Retinal pigment epithelial cell (primary cell): ENCODE measurements at regions not wholly inside any gene's neighbourhood (a gene's known extent, or its start where the extent isn't known, plus 50 kb on each side); places are given as distances from the start of the nearest gene placed in this dataset.
"Not testable (repeated sequence)": the region's sequence is repeated elsewhere in the genome, so short reads cannot be mapped to it uniquely, and the experiment has no call there.

Experiments
- DNase-seq: peaks from one replicate; pipeline ENCODE4 v3.0.0-alpha.2; 2010; ENCODE audit warnings: low read depth
- H3K4me3 ChIP-seq: 2 replicates; pipeline ENCODE4 v1.5.1; 2011; ENCODE audit warnings: mild to moderate bottlenecking, low read length, control low read depth, moderate library complexity
- TF ChIP-seq, protein P1 (sequence below): conservative IDR thresholded peaks from 2 replicates; pipeline ENCODE4 v1.5.1; 2011; ENCODE audit warnings: low read depth, low read length, control low read depth, inconsistent platforms

DNA sequence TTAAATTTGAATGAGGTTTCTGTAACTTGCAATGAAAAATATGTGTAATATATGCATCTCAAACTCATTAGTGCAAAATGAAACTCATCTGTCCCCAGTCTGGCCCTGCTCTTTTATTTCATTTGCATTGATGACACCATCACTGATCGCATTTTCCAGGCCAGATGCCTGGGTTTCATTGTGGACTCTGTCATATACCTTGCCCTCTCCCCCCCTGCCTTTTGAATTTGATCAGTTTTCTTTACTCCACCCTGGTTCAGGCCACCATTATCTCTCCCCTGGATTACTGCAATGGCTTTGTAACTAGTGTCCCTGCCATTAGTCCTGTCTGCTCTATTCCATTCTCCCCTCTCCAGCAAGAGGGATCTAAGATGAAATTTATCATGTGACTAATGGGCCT lies 360.6 kb upstream of the C11orf87 start:
- DNase-seq: no peak
- no peak overlapping the region for H3K4me3 ChIP-seq
- TF ChIP-seq, protein P1, sequence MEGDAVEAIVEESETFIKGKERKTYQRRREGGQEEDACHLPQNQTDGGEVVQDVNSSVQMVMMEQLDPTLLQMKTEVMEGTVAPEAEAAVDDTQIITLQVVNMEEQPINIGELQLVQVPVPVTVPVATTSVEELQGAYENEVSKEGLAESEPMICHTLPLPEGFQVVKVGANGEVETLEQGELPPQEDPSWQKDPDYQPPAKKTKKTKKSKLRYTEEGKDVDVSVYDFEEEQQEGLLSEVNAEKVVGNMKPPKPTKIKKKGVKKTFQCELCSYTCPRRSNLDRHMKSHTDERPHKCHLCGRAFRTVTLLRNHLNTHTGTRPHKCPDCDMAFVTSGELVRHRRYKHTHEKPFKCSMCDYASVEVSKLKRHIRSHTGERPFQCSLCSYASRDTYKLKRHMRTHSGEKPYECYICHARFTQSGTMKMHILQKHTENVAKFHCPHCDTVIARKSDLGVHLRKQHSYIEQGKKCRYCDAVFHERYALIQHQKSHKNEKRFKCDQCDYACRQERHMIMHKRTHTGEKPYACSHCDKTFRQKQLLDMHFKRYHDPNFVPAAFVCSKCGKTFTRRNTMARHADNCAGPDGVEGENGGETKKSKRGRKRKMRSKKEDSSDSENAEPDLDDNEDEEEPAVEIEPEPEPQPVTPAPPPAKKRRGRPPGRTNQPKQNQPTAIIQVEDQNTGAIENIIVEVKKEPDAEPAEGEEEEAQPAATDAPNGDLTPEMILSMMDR: no peak

DNA sequence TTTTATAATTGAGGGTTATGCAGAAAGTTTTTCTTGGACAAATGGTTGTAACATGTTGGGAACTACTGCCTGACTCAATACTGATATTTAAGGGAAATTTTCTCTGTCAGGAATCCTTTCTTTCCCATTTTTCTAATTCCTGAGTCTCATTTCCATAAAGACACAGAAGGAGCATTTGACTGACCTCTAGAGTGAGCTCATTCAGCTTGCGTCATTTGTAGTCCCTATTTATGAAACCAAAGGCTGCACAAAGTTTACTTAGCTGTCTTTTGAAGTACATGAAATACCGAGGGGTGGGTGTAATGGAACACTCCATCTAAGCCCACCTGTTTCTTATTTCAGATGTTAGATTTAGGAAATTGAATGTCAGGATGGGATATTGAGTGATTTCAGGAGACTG lies 359.5 kb upstream of the C11orf87 start:
- H3K4me3 ChIP-seq: no peak overlapping the region
- no peak for DNase-seq
- TF ChIP-seq, protein P1: no peak

DNA sequence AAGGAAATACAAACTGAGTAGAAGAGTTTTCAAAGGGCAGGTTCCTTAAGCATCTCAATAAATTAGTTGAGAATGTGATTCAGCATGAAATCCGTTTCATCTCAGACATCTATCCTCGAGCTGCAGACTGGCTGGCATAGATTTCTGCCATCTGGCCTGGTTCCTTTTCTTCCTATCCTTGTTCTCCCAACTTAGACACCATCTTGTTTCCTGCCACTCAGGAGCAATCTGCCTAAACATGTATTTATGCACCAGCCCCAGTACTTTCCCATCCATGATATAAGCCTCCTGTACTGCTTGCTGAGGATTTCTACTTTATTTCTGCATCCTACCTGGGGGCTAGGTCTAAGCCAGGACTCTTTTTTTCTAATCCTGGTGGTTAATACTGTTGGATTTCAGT lies 359.1 kb upstream of the C11orf87 start:
- H3K4me3 ChIP-seq: no peak overlapping the region
- DNase-seq: no peak
- TF ChIP-seq, protein P1: no peak

DNA sequence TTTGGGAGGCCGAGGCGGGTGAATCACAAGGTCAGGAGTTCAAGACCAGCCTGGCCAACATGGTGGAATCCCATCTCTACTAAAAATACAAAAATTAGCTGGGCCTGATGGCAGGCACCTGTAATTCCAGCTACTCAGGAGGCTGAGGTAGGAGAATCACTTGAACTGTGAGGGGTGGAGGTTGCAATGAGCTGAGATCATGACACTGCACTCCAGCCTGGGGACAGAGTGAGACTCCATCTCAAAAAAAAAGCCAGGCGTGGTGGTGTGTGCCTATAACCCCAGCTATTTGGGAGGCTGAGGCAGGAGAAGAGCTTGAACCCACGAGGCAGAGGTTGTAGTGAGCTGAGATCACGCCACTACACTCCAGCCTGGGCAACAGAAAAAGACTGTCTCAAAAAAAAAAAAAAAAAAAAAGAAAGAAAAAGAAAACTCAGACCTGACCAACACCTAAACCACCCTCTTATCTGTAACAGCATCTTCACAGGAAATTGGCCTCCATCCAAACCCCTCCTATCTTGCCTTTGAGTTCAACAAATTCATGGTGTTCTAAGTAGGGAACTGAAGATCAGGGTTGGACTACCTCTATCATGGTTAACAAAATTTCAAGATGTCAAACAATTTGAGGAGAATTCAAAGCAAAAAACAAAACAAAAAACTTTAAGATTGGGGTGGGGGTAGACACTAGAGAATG lies 357.2 kb upstream of the C11orf87 start:
- DNase-seq, H3K4me3 ChIP-seq: not testable (repeated sequence)

DNA sequence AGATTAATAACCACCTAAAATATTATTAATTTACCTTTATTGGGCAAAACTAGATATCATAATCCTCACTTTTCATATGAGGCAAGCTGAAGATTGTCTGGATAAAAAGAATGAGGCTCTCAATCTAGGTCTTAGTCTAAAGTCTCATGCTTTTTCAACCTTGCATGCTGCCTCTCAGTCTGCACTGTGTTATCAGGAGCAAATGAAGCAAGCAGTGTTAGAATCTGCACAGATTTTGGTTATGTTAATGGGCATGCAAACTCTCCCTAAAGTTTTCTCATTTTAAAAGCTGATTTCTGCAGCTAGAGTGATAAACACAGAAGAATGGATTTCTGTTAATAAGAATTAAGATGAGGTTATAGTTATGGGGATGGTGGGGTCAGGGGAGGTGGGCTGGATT lies 350.7 kb upstream of the C11orf87 start:
- no peak overlapping the region for H3K4me3 ChIP-seq
- no peak for DNase-seq
- TF ChIP-seq, protein P1: no peak

DNA sequence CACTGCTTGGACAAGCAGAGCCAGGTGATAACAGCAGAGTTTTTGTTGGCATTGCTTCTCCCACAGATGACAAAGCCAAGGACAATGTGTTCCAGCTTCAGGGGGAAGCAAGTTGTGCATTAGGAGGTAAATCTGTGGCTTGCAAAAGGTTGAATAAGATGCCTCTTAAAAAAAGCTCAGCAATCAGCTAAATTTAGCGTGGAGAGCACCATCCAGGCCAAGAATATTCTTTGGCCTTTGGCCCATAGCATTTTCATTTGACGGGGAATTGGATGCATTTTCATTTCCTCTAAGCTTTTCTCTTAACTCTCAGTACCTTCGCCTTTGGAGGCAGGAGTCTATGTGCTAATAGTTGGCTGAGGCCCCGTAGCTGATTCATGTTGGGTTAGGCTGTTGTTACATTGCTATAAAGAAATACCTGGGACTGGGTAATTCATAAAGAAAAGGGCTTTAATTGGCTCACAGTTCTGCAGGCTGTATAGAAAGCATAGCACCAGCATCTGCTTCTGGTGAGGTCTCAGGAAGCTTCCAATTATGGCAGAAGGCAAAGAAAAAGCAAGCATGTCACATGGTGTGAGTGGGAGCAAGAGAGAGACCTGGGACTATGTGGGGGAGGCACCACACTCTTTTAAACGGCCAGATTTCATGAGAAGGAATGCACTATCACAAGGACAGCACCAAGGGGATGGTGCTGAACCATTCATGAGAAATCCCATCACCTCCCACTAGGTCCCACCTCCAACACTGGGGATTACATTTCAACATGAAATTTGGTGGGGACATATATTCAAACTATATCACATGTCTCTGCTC lies 350.1 kb upstream of the C11orf87 start:
- TF ChIP-seq, protein P1: no peak
- peak; percentile 46 for DNase-seq
- H3K4me3 ChIP-seq: no peak overlapping the region

DNA sequence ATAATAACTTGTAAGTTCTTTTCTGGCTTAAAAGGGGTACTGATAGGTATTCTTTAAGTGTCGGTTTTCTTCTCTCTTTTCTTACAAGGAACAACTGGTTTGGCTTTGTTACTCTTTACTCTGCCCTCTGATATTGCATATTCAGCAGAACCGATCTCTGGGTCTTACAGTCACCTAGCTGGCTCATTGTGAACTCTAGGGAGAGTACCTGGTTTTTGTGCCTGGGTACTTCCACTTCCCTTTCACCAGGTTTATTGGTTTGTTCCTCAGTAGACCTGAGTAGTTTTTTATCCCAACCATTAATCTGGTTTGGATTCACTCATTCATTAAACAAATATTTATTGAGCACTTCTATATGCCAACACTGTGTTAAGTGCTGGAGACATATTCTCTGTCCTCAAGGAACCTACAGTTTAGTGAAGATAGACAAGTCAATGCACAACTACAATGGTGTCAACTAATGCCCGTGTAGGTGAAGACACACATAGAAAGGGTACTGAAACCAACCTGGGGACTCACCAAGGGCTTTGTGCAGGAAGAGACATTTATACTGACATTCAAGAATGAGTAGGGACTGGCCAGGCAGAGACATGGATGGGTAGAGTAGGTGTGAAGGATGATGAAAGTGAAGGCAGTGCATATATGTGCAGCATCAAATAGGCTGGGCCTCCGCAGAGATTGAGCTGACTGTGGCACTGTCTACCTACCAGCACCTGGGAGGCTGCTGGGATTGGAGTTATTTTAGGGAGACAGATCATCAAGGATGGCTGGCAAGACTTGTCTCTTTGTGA lies 348.8 kb upstream of the C11orf87 start:
- TF ChIP-seq, protein P1: no peak
- DNase-seq: no peak
- H3K4me3 ChIP-seq: no peak overlapping the region
